Spleen (tissue), 7 donors: ENCODE measurements at regions not wholly inside any gene's neighbourhood (a gene's known extent, or its start where the extent isn't known, plus 50 kb on each side); places are given as distances from the start of the nearest gene placed in this dataset.

ENCODE experiments used
- POLR2A ChIP-seq, 3 donors: fragments of 450-650 bp; IDR thresholded peaks; one replicate each; pipeline ENCODE4 v1.5.1; 2017; ENCODE audit warnings: antibody characterized with exemption in 3 of 3, mild to moderate bottlenecking in 1 of 3
- TF ChIP-seq, protein P1 (sequence below), 11 experiments: fragments of 200-600 bp in 7 of 11; fragments of 450-650 bp in 4 of 11; sonication (generic) in 4 of 11; IDR thresholded peaks in 8 of 11; conservative IDR thresholded peaks in 3 of 11; 1 replicate in 7 of 11; 2 replicates in 4 of 11; pipeline versions ENCODE4 v1.4.0 to v1.8.0; 2016 to 2021; ENCODE audit warnings: antibody characterized with exemption in 11 of 11, inconsistent platforms in 4 of 11, mild to moderate bottlenecking in 1 of 11
- donor health status: DM: no; HTN: no; CAD: no; lungs with moderate emphysema.
- donor health status: DM: no; HTN: no; CAD: no.
- donor health status: DM: no; HTN: no; CAD: no.

DNA sequence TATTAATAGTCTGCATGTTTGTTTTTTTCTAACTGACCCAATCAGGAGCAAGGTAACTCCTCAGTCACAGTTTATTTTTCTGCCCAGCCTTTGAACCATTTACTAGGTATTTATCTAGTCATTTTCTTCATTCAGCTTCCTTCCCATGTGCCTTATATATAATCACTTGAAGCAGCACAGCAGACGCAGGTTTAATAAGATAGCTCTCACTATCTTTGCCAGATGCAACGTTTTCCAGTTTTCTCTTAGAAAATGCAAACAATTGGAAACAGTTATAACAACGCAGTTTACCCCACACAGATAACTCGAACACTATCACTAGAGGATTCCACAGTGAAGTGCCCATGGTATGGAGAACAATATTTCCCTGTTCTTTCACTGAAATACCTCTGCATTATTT lies 56.4 kb upstream of the NFKB1 start:
- TF ChIP-seq, protein P1, sequence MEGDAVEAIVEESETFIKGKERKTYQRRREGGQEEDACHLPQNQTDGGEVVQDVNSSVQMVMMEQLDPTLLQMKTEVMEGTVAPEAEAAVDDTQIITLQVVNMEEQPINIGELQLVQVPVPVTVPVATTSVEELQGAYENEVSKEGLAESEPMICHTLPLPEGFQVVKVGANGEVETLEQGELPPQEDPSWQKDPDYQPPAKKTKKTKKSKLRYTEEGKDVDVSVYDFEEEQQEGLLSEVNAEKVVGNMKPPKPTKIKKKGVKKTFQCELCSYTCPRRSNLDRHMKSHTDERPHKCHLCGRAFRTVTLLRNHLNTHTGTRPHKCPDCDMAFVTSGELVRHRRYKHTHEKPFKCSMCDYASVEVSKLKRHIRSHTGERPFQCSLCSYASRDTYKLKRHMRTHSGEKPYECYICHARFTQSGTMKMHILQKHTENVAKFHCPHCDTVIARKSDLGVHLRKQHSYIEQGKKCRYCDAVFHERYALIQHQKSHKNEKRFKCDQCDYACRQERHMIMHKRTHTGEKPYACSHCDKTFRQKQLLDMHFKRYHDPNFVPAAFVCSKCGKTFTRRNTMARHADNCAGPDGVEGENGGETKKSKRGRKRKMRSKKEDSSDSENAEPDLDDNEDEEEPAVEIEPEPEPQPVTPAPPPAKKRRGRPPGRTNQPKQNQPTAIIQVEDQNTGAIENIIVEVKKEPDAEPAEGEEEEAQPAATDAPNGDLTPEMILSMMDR (IDR thresholded peaks at IDR 0.05 in 8 of 11, conservative IDR thresholded peaks at IDR 0.05 in 3 of 11): no peak
- no peak for TF ChIP-seq POLR2A (IDR thresholded peaks at IDR 0.05)
